Fibroblast of the aortic adventitia (primary cell): ENCODE measurements at regions not wholly inside any gene's neighbourhood (a gene's known extent, or its start where the extent isn't known, plus 50 kb on each side); places are given as distances from the start of the nearest gene placed in this dataset.
"Not testable (repeated sequence)": the region's sequence is repeated elsewhere in the genome, so short reads cannot be mapped to it uniquely, and the experiment has no call there.

ENCODE experiments used
- DNase-seq: peaks from one replicate; pipeline ENCODE4 v3.0.0-alpha.2; 2010; ENCODE audit warnings: low read depth
- H3K4me3 ChIP-seq: 2 replicates; pipeline ENCODE4 v1.5.1; 2011; ENCODE audit warnings: low read depth, mild to moderate bottlenecking, control low read depth, low read length, moderate library complexity
- CTCF ChIP-seq: IDR thresholded peaks from 2 replicates; pipeline ENCODE4 v1.5.1; 2011; ENCODE audit warnings: mild to moderate bottlenecking, low read length, control low read depth, inconsistent platforms; ENCODE audit not compliant: insufficient read depth

GRCh38 chr14:49962621-49963020, 69.7 kb downstream of the ARF6 start:
- no peak for TF ChIP-seq CTCF
- no peak overlapping the region for H3K4me3 ChIP-seq
- DNase-seq, result no peak

- H3K4me3 ChIP-seq, DNase-seq: not testable (repeated sequence)
Measured at GRCh38 chr14:49965068-49965651, 72.3 kb downstream of the ARF6 start.

- H3K4me3 ChIP-seq, result no peak overlapping the region
- peak; percentile 60 for DNase-seq
- TF ChIP-seq CTCF, result no peak
Measured at GRCh38 chr14:49966304-49966809, 73.5 kb downstream of the ARF6 start.

GRCh38 chr14:49966971-49967630, 74.2 kb downstream of the ARF6 start:
- DNase-seq, result no peak
- no peak overlapping the region for H3K4me3 ChIP-seq
- no peak for TF ChIP-seq CTCF

- H3K4me3 ChIP-seq, result no peak overlapping the region
- TF ChIP-seq CTCF, result no peak
- no peak for DNase-seq
Measured at GRCh38 chr14:49969961-49970360, 77.1 kb downstream of the ARF6 start.

GRCh38 chr14:49970474-49971147, 77.7 kb downstream of the ARF6 start:
- DNase-seq, result peak; percentile 95
- TF ChIP-seq CTCF, result no peak
- H3K4me3 ChIP-seq, result no peak overlapping the region
